GM23338 (cell line): ENCODE measurements at regions not wholly inside any gene's neighbourhood (a gene's known extent, or its start where the extent isn't known, plus 50 kb on each side); places are given as distances from the start of the nearest gene placed in this dataset.

Experiments used
- ATAC-seq: fragments of 200-7000 bp; cut with Tn5 transposase; 3 replicates; pipeline ENCODE4 v1.9.1; 2020
- DNase-seq: peaks from one replicate; pipeline ENCODE4 v3.0.0-alpha.2; 2015; ENCODE audit warnings: low spot score
- H2AFZ ChIP-seq: fragments of 200-600 bp; sonication (generic); 2 replicates; pipeline ENCODE4 v1.8.0; 2016; ENCODE audit warnings: antibody characterized with exemption, mild to moderate bottlenecking, moderate library complexity
- H3F3A ChIP-seq: fragments of 200-600 bp; sonication (generic); replicated peaks from 2 replicates; pipeline ENCODE4 v1.8.0; 2017; ENCODE audit warnings: antibody characterized with exemption, mixed run types, low read depth
- H3K27ac ChIP-seq: fragments of 200-600 bp; sonication (generic); 2 replicates; pipeline ENCODE4 v1.6.1; 2016; ENCODE audit warnings: low read depth
- H3K27me3 ChIP-seq: fragments of 200-600 bp; sonication (generic); 2 replicates; pipeline ENCODE4 v1.8.0; 2016; ENCODE audit warnings: mild to moderate bottlenecking, mixed run types, moderate library complexity; ENCODE audit not compliant: insufficient read depth
- H3K36me3 ChIP-seq: fragments of 200-600 bp; sonication (generic); 2 replicates; pipeline ENCODE4 v1.8.0; 2016; ENCODE audit warnings: mild to moderate bottlenecking; ENCODE audit not compliant: insufficient read depth
- H3K4me1 ChIP-seq: fragments of 200-600 bp; sonication (generic); 2 replicates; pipeline ENCODE4 v1.8.0; 2016; ENCODE audit warnings: mild to moderate bottlenecking, moderate library complexity; ENCODE audit not compliant: insufficient read depth
- H3K4me2 ChIP-seq: fragments of 200-600 bp; sonication (generic); 2 replicates; pipeline ENCODE4 v1.7.1; 2017; ENCODE audit warnings: mixed run types
- H3K4me3 ChIP-seq: fragments of 200-600 bp; sonication (generic); 2 replicates; pipeline ENCODE4 v1.6.1; 2016; ENCODE audit warnings: mixed run types
- H3K79me2 ChIP-seq: fragments of 200-600 bp; sonication (generic); replicated peaks from 2 replicates; pipeline ENCODE4 v1.8.0; 2017; ENCODE audit warnings: mild to moderate bottlenecking; ENCODE audit not compliant: insufficient read depth
- H3K9me2 ChIP-seq: fragments of 200-600 bp; sonication (generic); 2 replicates; pipeline ENCODE4 v1.8.0; 2017; ENCODE audit not compliant: insufficient read depth
- H4K20me1 ChIP-seq: fragments of 200-600 bp; sonication (generic); replicated peaks from 2 replicates; pipeline ENCODE4 v1.8.0; 2017; ENCODE audit warnings: mild to moderate bottlenecking; ENCODE audit not compliant: insufficient read depth
- H3K27ac Mint-ChIP-seq: 2 replicates; pipeline ENCODE4 v1.8.0; 2020; ENCODE audit warnings: inconsistent platforms, mild to moderate bottlenecking, moderate library complexity, mixed read lengths
- H3K27me3 Mint-ChIP-seq: 3 replicates; pipeline ENCODE4 v1.8.0; 2022; ENCODE audit warnings: low read depth, mild to moderate bottlenecking, moderate library complexity, mixed read lengths, inconsistent platforms; ENCODE audit not compliant: insufficient read depth, poor library complexity
- H3K36me3 Mint-ChIP-seq: 3 replicates; pipeline ENCODE4 v1.8.0; 2021; ENCODE audit warnings: low read depth, mild to moderate bottlenecking, inconsistent platforms, moderate library complexity, mixed read lengths
- H3K4me1 Mint-ChIP-seq: 3 replicates; pipeline ENCODE4 v1.8.0; 2020; ENCODE audit warnings: mild to moderate bottlenecking, inconsistent platforms, mixed read lengths
- H3K4me3 Mint-ChIP-seq: 3 replicates; pipeline ENCODE4 v1.8.0; 2021; ENCODE audit warnings: moderate library complexity, mild to moderate bottlenecking, inconsistent platforms, mixed read lengths
- H3K9me3 Mint-ChIP-seq: 3 replicates; pipeline ENCODE4 v1.8.0; 2020; ENCODE audit warnings: moderate library complexity, mild to moderate bottlenecking, inconsistent platforms, mixed read lengths
- CREB1 ChIP-seq: fragments of 250-450 bp; sonication (Bioruptor Pico); IDR thresholded peaks from 2 replicates; pipeline ENCODE4 v1.5.0; 2020; ENCODE audit warnings: low read depth, mild to moderate bottlenecking, moderate library complexity
- EZH2 ChIP-seq: fragments of 200-600 bp; sonication (generic); IDR thresholded peaks from one replicate; pipeline ENCODE4 v1.8.0; 2017; ENCODE audit warnings: antibody characterized with exemption, mild to moderate bottlenecking, low read depth; ENCODE audit not compliant: unreplicated experiment
- EZH2phosphoT487 ChIP-seq: fragments of 200-600 bp; sonication (generic); IDR thresholded peaks from one replicate; pipeline ENCODE4 v1.8.1; 2018; ENCODE audit warnings: antibody characterized with exemption; ENCODE audit not compliant: unreplicated experiment
- JUNB ChIP-seq: IDR thresholded peaks from one replicate; pipeline ENCODE4 v1.6.1; 2016; ENCODE audit warnings: antibody characterized with exemption; ENCODE audit not compliant: unreplicated experiment
- NANOG ChIP-seq: IDR thresholded peaks from 2 replicates; pipeline ENCODE4 v1.6.1; 2016; ENCODE audit warnings: antibody characterized with exemption, borderline replicate concordance
- POLR2AphosphoS5 ChIP-seq: IDR thresholded peaks from 2 replicates; pipeline ENCODE4 v1.6.1; 2016; ENCODE audit warnings: antibody characterized with exemption, low read depth
- STAT1 ChIP-seq: IDR thresholded peaks from one replicate; pipeline ENCODE4 v1.6.1; 2016; ENCODE audit warnings: antibody characterized with exemption; ENCODE audit not compliant: unreplicated experiment
- ZNF114 ChIP-seq: fragments of 250-450 bp; sonication (Bioruptor Pico); IDR thresholded peaks from 2 replicates; pipeline ENCODE4 v1.5.0; 2020; ENCODE audit warnings: mild to moderate bottlenecking, moderate library complexity
- ZNF331 ChIP-seq: fragments of 250-450 bp; sonication (Bioruptor Pico); IDR thresholded peaks from 2 replicates; pipeline ENCODE4 v1.5.0; 2020; ENCODE audit warnings: low read depth, mild to moderate bottlenecking, moderate library complexity
- TF ChIP-seq, protein P1 (sequence below): IDR thresholded peaks from one replicate; pipeline ENCODE4 v1.6.1; 2018; ENCODE audit warnings: antibody characterized with exemption; ENCODE audit not compliant: unreplicated experiment
- TF ChIP-seq, protein P2 (sequence below), 2 experiments: fragments of 200-600 bp in 1 of 2; sonication (generic) in 1 of 2; conservative IDR thresholded peaks; 2 replicates each; pipeline versions ENCODE4 v1.5.1 to v1.6.1; 2016 to 2017; ENCODE audit warnings: antibody characterized with exemption in 2 of 2, low read depth in 2 of 2, mild to moderate bottlenecking in 2 of 2, moderate library complexity in 1 of 2
- TF ChIP-seq, protein P3 (sequence below): fragments of 250-450 bp; sonication (Bioruptor Pico); IDR thresholded peaks from 2 replicates; pipeline ENCODE4 v1.5.0; 2020; ENCODE audit warnings: mild to moderate bottlenecking, moderate library complexity
- TF ChIP-seq, protein P4 (sequence below): IDR thresholded peaks from 2 replicates; pipeline ENCODE4 v1.6.1; 2016; ENCODE audit warnings: antibody characterized with exemption

DNA sequence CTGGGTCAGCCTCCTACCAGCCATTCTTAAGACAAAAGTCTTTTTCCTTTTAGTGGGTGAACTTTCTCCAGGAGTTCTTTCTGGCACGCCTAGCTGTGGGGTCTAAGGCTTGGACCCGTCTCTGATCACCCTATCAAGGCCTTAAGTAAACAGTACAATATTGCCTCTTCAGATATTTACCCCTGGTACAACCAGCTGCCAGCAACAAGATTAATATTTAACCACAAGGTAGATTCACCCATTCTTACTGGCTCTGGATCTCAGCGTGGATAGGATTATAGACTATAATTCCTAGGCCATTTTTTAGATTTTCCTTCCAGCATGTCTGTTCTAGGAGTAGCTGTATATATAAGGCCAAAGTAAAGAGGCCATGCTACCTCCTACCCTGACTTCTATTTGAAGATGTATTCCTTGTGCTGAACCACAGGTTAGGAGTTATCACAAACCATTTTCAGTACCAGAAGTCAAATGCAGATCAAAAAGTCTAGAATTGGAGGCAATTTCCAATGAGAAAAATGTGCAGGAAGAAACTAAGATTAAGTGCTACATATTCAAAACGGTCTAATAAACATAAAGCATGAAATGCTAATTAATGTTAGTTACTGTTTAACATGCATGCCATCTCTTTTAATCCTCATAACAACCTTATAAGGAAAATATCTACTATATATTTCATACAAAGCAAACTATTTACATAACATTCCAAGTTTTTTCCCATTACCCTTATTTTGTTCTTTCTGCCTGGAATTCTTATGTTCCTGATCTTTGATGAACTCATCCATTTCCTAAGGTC lies 110.0 kb upstream of the SYN3 start:
- Histone ChIP-seq H3K27me3 (peaks cover 8% of the 10 kb centered on the region; the same call in 1 of the 2 replicates), H3F3A (no peaks in the 10 kb centered on the region), H3K79me2 (no peaks in the 10 kb centered on the region), H3K27ac (no peak overlapping the region), H3K36me3 (no peaks in the 10 kb centered on the region), H3K4me1 (no peaks in the 10 kb centered on the region), H3K4me2 (no peak overlapping the region), H3K9me2 (0 out of 2 replicates have a peak, but pooled peaks cover 3% of the 10 kb centered on the region), H3K4me3 (no peak overlapping the region), H2AFZ (no peak overlapping the region), H4K20me1 (no peaks in the 10 kb centered on the region)
- no peak overlapping the region for H3K27ac Mint-ChIP-seq
- DNase-seq (no peak), ATAC-seq (no peak)
- peaks cover 13% of the 10 kb centered on the region; the same call in 1 of the 3 replicates for H3K9me3 Mint-ChIP-seq
- peaks cover 4% of the 10 kb centered on the region for H3K27me3 Mint-ChIP-seq
- no peaks in the 10 kb centered on the region; the same call in 2 of the 3 replicates for H3K36me3 Mint-ChIP-seq
- TF ChIP-seq ZNF114 (CRISPR knock-in tag) (no peak), NANOG (no peak), JUNB (no peak), ZNF331 (CRISPR knock-in tag) (no peak), POLR2AphosphoS5 (no peak), EZH2phosphoT487 (no peak), STAT1 (no peak), CREB1 (CRISPR knock-in tag) (no peak), EZH2 (no peak)
- TF ChIP-seq, protein P1, sequence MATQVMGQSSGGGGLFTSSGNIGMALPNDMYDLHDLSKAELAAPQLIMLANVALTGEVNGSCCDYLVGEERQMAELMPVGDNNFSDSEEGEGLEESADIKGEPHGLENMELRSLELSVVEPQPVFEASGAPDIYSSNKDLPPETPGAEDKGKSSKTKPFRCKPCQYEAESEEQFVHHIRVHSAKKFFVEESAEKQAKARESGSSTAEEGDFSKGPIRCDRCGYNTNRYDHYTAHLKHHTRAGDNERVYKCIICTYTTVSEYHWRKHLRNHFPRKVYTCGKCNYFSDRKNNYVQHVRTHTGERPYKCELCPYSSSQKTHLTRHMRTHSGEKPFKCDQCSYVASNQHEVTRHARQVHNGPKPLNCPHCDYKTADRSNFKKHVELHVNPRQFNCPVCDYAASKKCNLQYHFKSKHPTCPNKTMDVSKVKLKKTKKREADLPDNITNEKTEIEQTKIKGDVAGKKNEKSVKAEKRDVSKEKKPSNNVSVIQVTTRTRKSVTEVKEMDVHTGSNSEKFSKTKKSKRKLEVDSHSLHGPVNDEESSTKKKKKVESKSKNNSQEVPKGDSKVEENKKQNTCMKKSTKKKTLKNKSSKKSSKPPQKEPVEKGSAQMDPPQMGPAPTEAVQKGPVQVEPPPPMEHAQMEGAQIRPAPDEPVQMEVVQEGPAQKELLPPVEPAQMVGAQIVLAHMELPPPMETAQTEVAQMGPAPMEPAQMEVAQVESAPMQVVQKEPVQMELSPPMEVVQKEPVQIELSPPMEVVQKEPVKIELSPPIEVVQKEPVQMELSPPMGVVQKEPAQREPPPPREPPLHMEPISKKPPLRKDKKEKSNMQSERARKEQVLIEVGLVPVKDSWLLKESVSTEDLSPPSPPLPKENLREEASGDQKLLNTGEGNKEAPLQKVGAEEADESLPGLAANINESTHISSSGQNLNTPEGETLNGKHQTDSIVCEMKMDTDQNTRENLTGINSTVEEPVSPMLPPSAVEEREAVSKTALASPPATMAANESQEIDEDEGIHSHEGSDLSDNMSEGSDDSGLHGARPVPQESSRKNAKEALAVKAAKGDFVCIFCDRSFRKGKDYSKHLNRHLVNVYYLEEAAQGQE = no peak
- TF ChIP-seq, protein P2, sequence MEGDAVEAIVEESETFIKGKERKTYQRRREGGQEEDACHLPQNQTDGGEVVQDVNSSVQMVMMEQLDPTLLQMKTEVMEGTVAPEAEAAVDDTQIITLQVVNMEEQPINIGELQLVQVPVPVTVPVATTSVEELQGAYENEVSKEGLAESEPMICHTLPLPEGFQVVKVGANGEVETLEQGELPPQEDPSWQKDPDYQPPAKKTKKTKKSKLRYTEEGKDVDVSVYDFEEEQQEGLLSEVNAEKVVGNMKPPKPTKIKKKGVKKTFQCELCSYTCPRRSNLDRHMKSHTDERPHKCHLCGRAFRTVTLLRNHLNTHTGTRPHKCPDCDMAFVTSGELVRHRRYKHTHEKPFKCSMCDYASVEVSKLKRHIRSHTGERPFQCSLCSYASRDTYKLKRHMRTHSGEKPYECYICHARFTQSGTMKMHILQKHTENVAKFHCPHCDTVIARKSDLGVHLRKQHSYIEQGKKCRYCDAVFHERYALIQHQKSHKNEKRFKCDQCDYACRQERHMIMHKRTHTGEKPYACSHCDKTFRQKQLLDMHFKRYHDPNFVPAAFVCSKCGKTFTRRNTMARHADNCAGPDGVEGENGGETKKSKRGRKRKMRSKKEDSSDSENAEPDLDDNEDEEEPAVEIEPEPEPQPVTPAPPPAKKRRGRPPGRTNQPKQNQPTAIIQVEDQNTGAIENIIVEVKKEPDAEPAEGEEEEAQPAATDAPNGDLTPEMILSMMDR (conservative IDR thresholded peaks at IDR 0.05; ENCODE audit: low read depth in 2 of 2) = no peak
- TF ChIP-seq, protein P3, sequence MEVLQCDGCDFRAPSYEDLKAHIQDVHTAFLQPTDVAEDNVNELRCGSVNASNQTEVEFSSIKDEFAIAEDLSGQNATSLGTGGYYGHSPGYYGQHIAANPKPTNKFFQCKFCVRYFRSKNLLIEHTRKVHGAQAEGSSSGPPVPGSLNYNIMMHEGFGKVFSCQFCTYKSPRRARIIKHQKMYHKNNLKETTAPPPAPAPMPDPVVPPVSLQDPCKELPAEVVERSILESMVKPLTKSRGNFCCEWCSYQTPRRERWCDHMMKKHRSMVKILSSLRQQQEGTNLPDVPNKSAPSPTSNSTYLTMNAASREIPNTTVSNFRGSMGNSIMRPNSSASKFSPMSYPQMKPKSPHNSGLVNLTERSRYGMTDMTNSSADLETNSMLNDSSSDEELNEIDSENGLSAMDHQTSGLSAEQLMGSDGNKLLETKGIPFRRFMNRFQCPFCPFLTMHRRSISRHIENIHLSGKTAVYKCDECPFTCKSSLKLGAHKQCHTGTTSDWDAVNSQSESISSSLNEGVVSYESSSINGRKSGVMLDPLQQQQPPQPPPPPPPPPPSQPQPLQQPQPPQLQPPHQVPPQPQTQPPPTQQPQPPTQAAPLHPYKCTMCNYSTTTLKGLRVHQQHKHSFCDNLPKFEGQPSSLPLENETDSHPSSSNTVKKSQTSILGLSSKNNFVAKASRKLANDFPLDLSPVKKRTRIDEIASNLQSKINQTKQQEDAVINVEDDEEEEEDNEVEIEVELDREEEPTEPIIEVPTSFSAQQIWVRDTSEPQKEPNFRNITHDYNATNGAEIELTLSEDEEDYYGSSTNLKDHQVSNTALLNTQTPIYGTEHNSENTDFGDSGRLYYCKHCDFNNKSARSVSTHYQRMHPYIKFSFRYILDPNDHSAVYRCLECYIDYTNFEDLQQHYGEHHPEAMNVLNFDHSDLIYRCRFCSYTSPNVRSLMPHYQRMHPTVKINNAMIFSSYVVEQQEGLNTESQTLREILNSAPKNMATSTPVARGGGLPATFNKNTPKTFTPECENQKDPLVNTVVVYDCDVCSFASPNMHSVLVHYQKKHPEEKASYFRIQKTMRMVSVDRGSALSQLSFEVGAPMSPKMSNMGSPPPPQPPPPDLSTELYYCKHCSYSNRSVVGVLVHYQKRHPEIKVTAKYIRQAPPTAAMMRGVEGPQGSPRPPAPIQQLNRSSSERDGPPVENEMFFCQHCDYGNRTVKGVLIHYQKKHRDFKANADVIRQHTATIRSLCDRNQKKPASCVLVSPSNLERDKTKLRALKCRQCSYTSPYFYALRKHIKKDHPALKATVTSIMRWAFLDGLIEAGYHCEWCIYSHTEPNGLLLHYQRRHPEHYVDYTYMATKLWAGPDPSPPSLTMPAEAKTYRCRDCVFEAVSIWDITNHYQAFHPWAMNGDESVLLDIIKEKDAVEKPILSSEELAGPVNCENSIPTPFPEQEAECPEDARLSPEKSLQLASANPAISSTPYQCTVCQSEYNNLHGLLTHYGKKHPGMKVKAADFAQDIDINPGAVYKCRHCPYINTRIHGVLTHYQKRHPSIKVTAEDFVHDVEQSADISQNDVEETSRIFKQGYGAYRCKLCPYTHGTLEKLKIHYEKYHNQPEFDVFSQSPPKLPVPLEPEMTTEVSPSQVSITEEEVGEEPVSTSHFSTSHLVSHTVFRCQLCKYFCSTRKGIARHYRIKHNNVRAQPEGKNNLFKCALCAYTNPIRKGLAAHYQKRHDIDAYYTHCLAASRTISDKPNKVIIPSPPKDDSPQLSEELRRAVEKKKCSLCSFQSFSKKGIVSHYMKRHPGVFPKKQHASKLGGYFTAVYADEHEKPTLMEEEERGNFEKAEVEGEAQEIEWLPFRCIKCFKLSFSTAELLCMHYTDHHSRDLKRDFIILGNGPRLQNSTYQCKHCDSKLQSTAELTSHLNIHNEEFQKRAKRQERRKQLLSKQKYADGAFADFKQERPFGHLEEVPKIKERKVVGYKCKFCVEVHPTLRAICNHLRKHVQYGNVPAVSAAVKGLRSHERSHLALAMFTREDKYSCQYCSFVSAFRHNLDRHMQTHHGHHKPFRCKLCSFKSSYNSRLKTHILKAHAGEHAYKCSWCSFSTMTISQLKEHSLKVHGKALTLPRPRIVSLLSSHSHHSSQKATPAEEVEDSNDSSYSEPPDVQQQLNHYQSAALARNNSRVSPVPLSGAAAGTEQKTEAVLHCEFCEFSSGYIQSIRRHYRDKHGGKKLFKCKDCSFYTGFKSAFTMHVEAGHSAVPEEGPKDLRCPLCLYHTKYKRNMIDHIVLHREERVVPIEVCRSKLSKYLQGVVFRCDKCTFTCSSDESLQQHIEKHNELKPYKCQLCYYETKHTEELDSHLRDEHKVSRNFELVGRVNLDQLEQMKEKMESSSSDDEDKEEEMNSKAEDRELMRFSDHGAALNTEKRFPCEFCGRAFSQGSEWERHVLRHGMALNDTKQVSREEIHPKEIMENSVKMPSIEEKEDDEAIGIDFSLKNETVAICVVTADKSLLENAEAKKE (CRISPR knock-in tag) = no peak
- TF ChIP-seq, protein P4, sequence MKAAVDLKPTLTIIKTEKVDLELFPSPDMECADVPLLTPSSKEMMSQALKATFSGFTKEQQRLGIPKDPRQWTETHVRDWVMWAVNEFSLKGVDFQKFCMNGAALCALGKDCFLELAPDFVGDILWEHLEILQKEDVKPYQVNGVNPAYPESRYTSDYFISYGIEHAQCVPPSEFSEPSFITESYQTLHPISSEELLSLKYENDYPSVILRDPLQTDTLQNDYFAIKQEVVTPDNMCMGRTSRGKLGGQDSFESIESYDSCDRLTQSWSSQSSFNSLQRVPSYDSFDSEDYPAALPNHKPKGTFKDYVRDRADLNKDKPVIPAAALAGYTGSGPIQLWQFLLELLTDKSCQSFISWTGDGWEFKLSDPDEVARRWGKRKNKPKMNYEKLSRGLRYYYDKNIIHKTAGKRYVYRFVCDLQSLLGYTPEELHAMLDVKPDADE = no peak
- H3K4me3 Mint-ChIP-seq = no peak overlapping the region
- H3K4me1 Mint-ChIP-seq = no peaks in the 10 kb centered on the region; the same call in 2 of the 3 replicates
